H9 (cell line): ENCODE measurements at regions not wholly inside any gene's neighbourhood (a gene's known extent, or its start where the extent isn't known, plus 50 kb on each side); places are given as distances from the start of the nearest gene placed in this dataset.

Experiments
- DNase-seq: peaks from one replicate; pipeline ENCODE4 v3.0.0-alpha.2; 2017
- H2AFZ ChIP-seq: one replicate; pipeline ENCODE4 v1.6.1; 2013; ENCODE audit warnings: mild to moderate bottlenecking, low read length, control low read depth, moderate library complexity
- H2AK5ac ChIP-seq: 2 replicates; pipeline ENCODE4 v1.6.1; 2013; ENCODE audit warnings: low read length, control low read depth, mixed read lengths; ENCODE audit not compliant: insufficient read length
- H2BK120ac ChIP-seq: one replicate; pipeline ENCODE4 v1.6.1; 2013; ENCODE audit warnings: low read depth, mild to moderate bottlenecking, low read length, control low read depth, inconsistent platforms; ENCODE audit not compliant: poor library complexity, severe bottlenecking
- H2BK12ac ChIP-seq: 2 replicates; pipeline ENCODE4 v1.6.1; 2013; ENCODE audit warnings: low read length, control low read depth, mixed read lengths, low read depth; ENCODE audit not compliant: insufficient read length
- H2BK15ac ChIP-seq: 2 replicates; pipeline ENCODE4 v1.6.1; 2013; ENCODE audit warnings: low read depth, low read length, control low read depth
- H2BK20ac ChIP-seq: one replicate; pipeline ENCODE4 v1.6.1; 2013; ENCODE audit warnings: low read depth, mild to moderate bottlenecking, low read length, control low read depth, inconsistent platforms; ENCODE audit not compliant: poor library complexity, severe bottlenecking
- H2BK5ac ChIP-seq: 2 replicates; pipeline ENCODE4 v1.6.1; 2013; ENCODE audit warnings: low read length, control low read depth, mixed read lengths; ENCODE audit not compliant: insufficient read length
- H3K14ac ChIP-seq: 2 replicates; pipeline ENCODE4 v1.6.1; 2013; ENCODE audit warnings: low read length, control low read depth; ENCODE audit not compliant: insufficient read depth
- H3K18ac ChIP-seq: 2 replicates; pipeline ENCODE4 v1.6.1; 2013; ENCODE audit warnings: low read depth, mild to moderate bottlenecking, mixed read lengths, low read length, control low read depth; ENCODE audit not compliant: insufficient read length
- H3K23ac ChIP-seq: 2 replicates; pipeline ENCODE4 v1.6.1; 2013; ENCODE audit warnings: low read length, control low read depth, mixed read lengths, low read depth; ENCODE audit not compliant: insufficient read length
- H3K23me2 ChIP-seq: 2 replicates; pipeline ENCODE4 v1.6.1; 2013; ENCODE audit warnings: low read depth, mild to moderate bottlenecking, mixed read lengths, low read length, control low read depth; ENCODE audit not compliant: insufficient read length, poor library complexity, severe bottlenecking
- H3K27ac ChIP-seq: 2 replicates; pipeline ENCODE4 v1.5.1; 2013; ENCODE audit warnings: low read length, control low read depth, mixed read lengths, low read depth; ENCODE audit not compliant: insufficient read length
- H3K27me3 ChIP-seq: 2 replicates; pipeline ENCODE4 v1.6.1; 2013; ENCODE audit warnings: low read length, control low read depth, inconsistent platforms; ENCODE audit not compliant: insufficient read depth
- H3K4ac ChIP-seq: 2 replicates; pipeline ENCODE4 v1.6.1; 2013; ENCODE audit warnings: low read depth, mild to moderate bottlenecking, control low read depth, inconsistent platforms, low read length, moderate library complexity
- H3K4me1 ChIP-seq: 2 replicates; pipeline ENCODE4 v1.6.1; 2013; ENCODE audit warnings: low read length, control low read depth, inconsistent platforms; ENCODE audit not compliant: insufficient read depth
- H3K4me2 ChIP-seq: 2 replicates; pipeline ENCODE4 v1.6.1; 2013; ENCODE audit warnings: low read length, control low read depth, mixed read lengths; ENCODE audit not compliant: insufficient read length, insufficient read depth
- H3K56ac ChIP-seq: 2 replicates; pipeline ENCODE4 v1.6.1; 2013; ENCODE audit warnings: low read depth, mild to moderate bottlenecking, mixed read lengths, low read length, control low read depth; ENCODE audit not compliant: insufficient read length
- H3K79me1 ChIP-seq: 2 replicates; pipeline ENCODE4 v1.6.1; 2013; ENCODE audit warnings: low read depth, mild to moderate bottlenecking, moderate library complexity, low read length, control low read depth, inconsistent platforms; ENCODE audit not compliant: insufficient read depth, poor library complexity, severe bottlenecking
- H3K79me2 ChIP-seq: 2 replicates; pipeline ENCODE4 v1.6.1; 2013; ENCODE audit warnings: low read length, control low read depth, inconsistent platforms; ENCODE audit not compliant: insufficient read depth
- H3K9ac ChIP-seq: 2 replicates; pipeline ENCODE4 v1.6.1; 2013; ENCODE audit warnings: low read length, control low read depth, mixed read lengths; ENCODE audit not compliant: insufficient read length; ENCODE audit errors: extremely low read depth
- H3K9me3 ChIP-seq: one replicate; pipeline ENCODE4 v1.6.1; 2013; ENCODE audit warnings: low read depth, low read length, inconsistent platforms; ENCODE audit not compliant: control insufficient read depth
- H3T11ph ChIP-seq: one replicate; pipeline ENCODE4 v1.6.1; 2013; ENCODE audit warnings: mild to moderate bottlenecking, low read length, control low read depth, inconsistent platforms
- H4K20me1 ChIP-seq: one replicate; pipeline ENCODE4 v1.6.1; 2013; ENCODE audit not compliant: control insufficient read depth, insufficient read length, insufficient read depth
- H4K5ac ChIP-seq: 2 replicates; pipeline ENCODE4 v1.6.1; 2013; ENCODE audit warnings: low read depth, mild to moderate bottlenecking, mixed read lengths, low read length, control low read depth; ENCODE audit not compliant: insufficient read length
- H4K8ac ChIP-seq: replicated peaks from 2 replicates; pipeline ENCODE4 v1.6.1; 2013; ENCODE audit warnings: low read length, control low read depth, mixed read lengths, low read depth; ENCODE audit not compliant: insufficient read length
- H4K91ac ChIP-seq: 2 replicates; pipeline ENCODE4 v1.6.1; 2013; ENCODE audit warnings: low read depth, mild to moderate bottlenecking, moderate library complexity, mixed read lengths, low read length, control low read depth; ENCODE audit not compliant: insufficient read length
- H3K27ac Mint-ChIP-seq, 3 experiments: 2 replicates in 2 of 3; 3 replicates in 1 of 3; pipeline ENCODE4 v1.8.0; 2020 to 2021; ENCODE audit warnings: mixed read lengths in 3 of 3, mild to moderate bottlenecking in 1 of 3, moderate library complexity in 1 of 3
- H3K27me3 Mint-ChIP-seq: 2 replicates; pipeline ENCODE4 v1.8.0; 2021; ENCODE audit warnings: low read depth, mild to moderate bottlenecking, moderate library complexity, mixed read lengths
- H3K36me3 Mint-ChIP-seq, 3 experiments: 2 replicates in 2 of 3; 3 replicates in 1 of 3; pipeline ENCODE4 v1.8.0; 2020 to 2021; ENCODE audit warnings: low read depth in 3 of 3, mixed read lengths in 3 of 3; ENCODE audit not compliant: insufficient read depth in 1 of 3
- H3K4me1 Mint-ChIP-seq, 2 experiments: 2 replicates each; pipeline ENCODE4 v1.8.0; 2020; ENCODE audit warnings: mixed read lengths in 2 of 2
- H3K4me3 Mint-ChIP-seq, 2 experiments: 2 replicates in 1 of 2; 3 replicates in 1 of 2; pipeline ENCODE4 v1.8.0; 2020 to 2021; ENCODE audit warnings: mild to moderate bottlenecking in 2 of 2, mixed read lengths in 2 of 2, moderate library complexity in 1 of 2
- H3K9me3 Mint-ChIP-seq, 2 experiments: 2 replicates in 1 of 2; 3 replicates in 1 of 2; pipeline ENCODE4 v1.8.0; 2020; ENCODE audit warnings: mild to moderate bottlenecking in 2 of 2, mixed read lengths in 2 of 2, moderate library complexity in 1 of 2
- CTCF ChIP-seq: fragments of 200-600 bp; sonication (generic); conservative IDR thresholded peaks from 3 replicates; pipeline ENCODE4 v1.8.0; 2021; ENCODE audit warnings: antibody characterized with exemption, mild to moderate bottlenecking

- no peak overlapping the region for H2AK5ac ChIP-seq
- no peaks in the 10 kb centered on the region for H3K79me2 ChIP-seq
- no peaks in the 10 kb centered on the region for H3K9me3 Mint-ChIP-seq
- H3K23ac ChIP-seq = no peak overlapping the region
- H2BK15ac ChIP-seq = no peak overlapping the region
- no peak overlapping the region for H2AFZ ChIP-seq
- H3K27me3 ChIP-seq = no peaks in the 10 kb centered on the region
- no peak overlapping the region for H3K9ac ChIP-seq
- H3T11ph ChIP-seq = no peak overlapping the region
- peaks cover 6% of the 10 kb centered on the region in 2 experiments for H3K4me1 Mint-ChIP-seq
- no peak overlapping the region for H4K8ac ChIP-seq
- H3K18ac ChIP-seq = no peak overlapping the region
- TF ChIP-seq CTCF = no peak
- no peaks in the 10 kb centered on the region for H4K20me1 ChIP-seq
- no peak for DNase-seq
- H3K4me1 ChIP-seq = no peaks in the 10 kb centered on the region
- no peak overlapping the region for H3K27ac ChIP-seq
- H3K27ac Mint-ChIP-seq = no peak overlapping the region
- no peak overlapping the region for H4K91ac ChIP-seq
- H3K56ac ChIP-seq = no peak overlapping the region
- H3K23me2 ChIP-seq = no peaks in the 10 kb centered on the region
- H3K4ac ChIP-seq = no peak overlapping the region
- H3K14ac ChIP-seq = no peak overlapping the region
- no peak overlapping the region for H2BK5ac ChIP-seq
- no peak overlapping the region for H4K5ac ChIP-seq
- no peaks in the 10 kb centered on the region for H3K79me1 ChIP-seq
- no peak overlapping the region for H2BK120ac ChIP-seq
- H3K36me3 Mint-ChIP-seq = no peaks in the 10 kb centered on the region
- no peak overlapping the region for H2BK20ac ChIP-seq
- H3K4me3 Mint-ChIP-seq = no peak overlapping the region
- H3K9me3 ChIP-seq = no peaks in the 10 kb centered on the region
- no peak overlapping the region for H3K4me2 ChIP-seq
- no peaks in the 10 kb centered on the region for H3K27me3 Mint-ChIP-seq
- H2BK12ac ChIP-seq = no peak overlapping the region
These were observed 1241.5 kb upstream of the SPRY2 start for GRCh38 chr13:81582381-81582780.
